HG03432 (cell line): ENCODE measurements at regions not wholly inside any gene's neighbourhood (a gene's known extent, or its start where the extent isn't known, plus 50 kb on each side); places are given as distances from the start of the nearest gene placed in this dataset.

ENCODE experiments used
- ATAC-seq: cut with Tn5 transposase; IDR thresholded peaks from one replicate; pipeline ENCODE4 v1.9.1; 2021; ENCODE audit warnings: mild to moderate bottlenecking, moderate library complexity; ENCODE audit not compliant: unreplicated experiment

GRCh38 chr7:46695051-46695708 is 774.1 kb upstream of the IGFBP3 start:
- ATAC-seq: peak; percentile 65

DNA sequence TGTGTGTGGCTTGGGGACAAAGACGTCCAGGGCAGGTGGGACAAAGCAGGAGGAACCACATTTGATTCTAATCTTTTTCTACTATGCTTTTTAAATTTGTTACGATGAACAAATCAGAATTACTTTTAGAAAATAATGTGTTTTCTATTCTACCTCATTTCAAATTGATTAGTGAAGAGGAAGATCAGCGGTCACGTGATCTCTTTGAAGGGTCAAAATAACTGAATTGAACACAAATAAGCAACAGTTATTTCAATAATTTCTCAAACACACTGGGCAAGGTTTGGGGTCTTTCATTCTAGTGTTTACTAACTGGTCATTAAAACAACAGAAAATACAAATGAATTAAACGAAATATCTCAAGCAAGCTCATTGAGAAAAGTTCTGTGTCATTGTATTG is 773.0 kb upstream of the IGFBP3 start:
- ATAC-seq: no peak

GRCh38 chr7:46687203-46687602 is 766.1 kb upstream of the IGFBP3 start:
- ATAC-seq: no peak

- ATAC-seq: no peak
Observed at GRCh38 chr7:46685051-46685450, 764.0 kb upstream of the IGFBP3 start.

GRCh38 chr7:46682836-46683624 is 762.0 kb upstream of the IGFBP3 start:
- ATAC-seq: peak; percentile 55

- ATAC-seq: no peak
Observed at GRCh38 chr7:46681865-46682503, 760.9 kb upstream of the IGFBP3 start.

- peak; percentile 62 for ATAC-seq
Observed at GRCh38 chr7:46680147-46680546, 759.1 kb upstream of the IGFBP3 start.

DNA sequence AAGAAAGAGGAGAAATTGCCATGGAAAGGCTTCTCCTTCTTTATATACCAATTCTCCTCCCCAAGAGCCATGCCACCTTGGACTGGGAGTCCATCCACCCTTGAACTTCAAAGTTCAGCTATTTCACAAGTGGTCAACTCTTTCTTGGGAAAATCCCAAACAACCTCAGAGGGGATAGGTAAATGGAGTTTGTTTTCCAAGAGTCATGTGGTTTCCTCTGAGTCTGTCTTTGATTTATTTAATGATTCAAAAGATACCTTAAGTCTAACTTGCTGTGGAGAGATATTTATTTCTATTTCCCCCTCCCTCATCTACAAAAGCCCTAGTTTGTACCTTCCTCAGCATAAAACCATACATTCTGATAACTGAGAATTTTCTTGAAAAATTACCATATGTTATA is 758.6 kb upstream of the IGFBP3 start:
- no peak for ATAC-seq

DNA sequence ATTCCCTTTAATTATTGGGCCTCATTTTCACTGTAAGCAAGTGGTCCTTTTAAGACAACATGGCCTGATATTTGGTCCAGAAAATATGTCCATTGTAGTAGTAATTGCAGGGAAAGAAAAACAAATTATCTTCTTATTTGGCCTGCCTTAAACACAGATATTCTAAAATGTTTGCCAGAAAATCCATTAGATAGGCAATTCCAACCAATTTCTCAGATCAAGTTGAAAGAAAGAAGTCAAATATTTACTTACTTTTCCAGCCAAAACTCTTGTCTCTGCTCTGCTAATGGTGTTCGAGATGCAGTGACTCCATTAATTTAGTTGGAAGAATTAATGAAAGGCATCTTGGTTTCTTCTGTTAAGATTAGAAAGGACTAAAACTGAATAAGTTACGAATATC is 757.3 kb upstream of the IGFBP3 start:
- no peak for ATAC-seq

DNA sequence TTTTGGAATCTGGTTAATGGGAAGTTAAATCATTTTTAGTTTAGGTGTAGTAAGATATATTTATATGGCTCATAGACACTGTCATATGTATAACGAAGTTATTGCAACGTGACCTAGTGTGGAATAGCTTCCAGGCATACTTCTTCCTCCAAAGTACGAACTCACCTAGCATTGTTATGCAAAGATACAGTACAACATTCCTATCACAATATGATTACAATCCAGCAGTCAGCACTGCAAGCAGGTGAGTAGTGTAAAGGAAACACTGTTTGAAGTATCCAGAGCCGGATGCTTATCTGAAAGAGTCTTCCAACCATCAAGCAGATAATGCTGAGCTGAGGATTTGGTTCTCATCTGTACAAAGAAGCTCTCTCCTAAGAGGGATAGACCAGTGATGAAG is 754.4 kb upstream of the IGFBP3 start:
- no peak for ATAC-seq

DNA sequence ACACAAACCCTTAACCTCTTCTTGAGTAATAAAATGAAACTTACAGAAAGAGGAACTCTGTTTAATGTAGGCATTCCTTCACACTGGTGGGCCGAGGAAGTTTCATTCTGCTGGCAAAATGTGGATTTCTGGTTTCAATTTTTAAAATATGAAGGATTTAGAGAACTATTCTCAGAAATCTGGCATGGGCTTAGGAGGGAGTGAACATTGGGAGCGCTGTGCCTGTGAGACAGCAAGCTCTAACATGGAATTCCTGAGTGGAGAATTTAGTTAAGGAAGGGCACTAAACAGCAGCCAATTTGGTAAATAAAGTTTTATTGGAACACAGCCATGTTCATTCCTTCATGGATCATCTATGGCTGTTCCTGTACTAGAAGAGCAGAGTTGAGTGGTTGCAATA is 751.8 kb upstream of the IGFBP3 start:
- no peak for ATAC-seq

GRCh38 chr7:46671108-46671769 is 750.2 kb upstream of the IGFBP3 start:
- ATAC-seq: no peak

DNA sequence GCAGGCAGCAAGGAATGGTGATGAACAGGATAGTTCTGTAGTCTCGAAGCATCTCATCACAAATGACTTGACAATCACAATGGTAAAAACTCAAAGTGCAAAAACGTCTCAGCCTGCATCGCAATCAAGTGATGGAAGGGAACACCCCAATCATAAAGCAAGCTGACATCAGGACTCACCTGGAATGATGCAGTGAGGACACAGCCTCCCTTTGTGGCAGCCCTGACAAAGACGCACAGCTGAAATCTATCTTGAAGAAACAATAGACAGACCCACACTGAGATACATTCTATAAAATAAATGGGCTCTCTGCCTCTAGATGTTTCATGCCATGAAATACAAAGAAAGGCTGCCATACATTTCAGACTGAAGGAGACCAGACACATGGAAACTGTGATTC is 748.0 kb upstream of the IGFBP3 start:
- no peak for ATAC-seq

DNA sequence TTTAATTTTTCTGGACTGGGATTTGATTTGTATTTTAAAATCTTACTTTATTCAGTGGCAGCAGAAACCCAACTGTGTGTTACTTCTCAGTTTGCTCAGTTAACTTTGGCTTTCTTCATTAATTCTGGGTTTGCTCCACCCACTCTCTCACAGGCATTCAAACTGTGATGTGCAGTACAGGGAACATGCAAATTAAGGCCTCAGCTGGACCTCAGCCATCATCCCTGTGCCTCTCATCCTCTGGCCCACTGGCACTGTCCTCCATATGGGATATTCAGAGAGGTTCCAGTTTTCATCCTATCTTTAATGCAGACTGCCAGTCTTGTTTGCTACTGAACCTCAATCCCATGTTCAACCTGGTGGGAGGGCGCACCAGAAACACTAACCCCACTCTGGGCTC is 743.4 kb upstream of the IGFBP3 start:
- ATAC-seq: no peak

- no peak for ATAC-seq
Observed at GRCh38 chr7:46663025-46663424, 742.0 kb upstream of the IGFBP3 start.

GRCh38 chr7:46661431-46661830 is 740.4 kb upstream of the IGFBP3 start:
- ATAC-seq: no peak

DNA sequence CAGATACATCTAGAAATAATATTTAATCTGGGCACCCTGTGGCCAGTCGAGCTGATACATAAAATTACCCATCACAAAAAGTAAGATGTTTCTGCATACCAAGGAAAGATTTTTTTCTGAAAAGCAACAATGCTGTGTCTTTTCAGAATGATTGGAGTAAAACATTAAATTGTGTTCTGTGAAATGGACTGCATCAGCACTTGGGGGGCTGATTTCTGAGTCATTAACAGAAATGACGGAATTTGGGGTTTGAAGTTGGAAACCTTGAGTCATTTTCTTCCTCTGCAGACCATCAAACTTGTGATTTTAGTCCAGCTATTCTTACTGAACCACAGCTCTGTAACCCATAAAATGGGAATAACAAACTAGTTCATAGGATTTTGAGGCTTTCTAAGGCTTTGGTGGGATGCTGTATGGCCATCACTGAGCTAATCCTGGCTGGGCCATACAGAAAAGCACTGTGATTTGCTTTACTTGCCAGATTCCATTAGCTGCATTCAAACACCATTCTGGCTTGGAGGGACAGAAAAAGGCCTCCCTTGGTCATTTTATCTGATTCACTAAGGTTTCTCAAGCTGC is 739.4 kb upstream of the IGFBP3 start:
- ATAC-seq: no peak

- ATAC-seq: no peak
Observed at GRCh38 chr7:46658281-46658680, 737.2 kb upstream of the IGFBP3 start.

GRCh38 chr7:46654546-46655443 is 733.7 kb upstream of the IGFBP3 start:
- ATAC-seq: no peak

DNA sequence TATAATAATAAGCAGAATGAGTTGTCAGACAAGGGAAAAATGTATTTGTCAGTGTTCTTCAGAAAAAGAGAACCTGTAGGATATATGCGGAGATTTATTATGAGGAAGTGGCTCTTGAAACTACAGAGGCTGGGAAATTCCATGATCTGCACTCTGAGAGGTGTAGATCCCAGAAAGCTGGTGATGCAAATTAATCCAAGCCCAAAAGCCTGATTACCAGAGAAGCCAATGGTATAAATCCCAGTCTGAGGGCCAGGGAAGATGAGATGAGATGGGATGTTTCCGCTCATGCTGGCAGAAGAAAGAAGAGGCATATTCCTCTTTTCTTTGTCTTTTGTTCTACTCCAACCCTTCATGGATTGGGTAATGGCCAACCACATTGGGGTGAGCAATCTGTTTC is 732.8 kb upstream of the IGFBP3 start:
- no peak for ATAC-seq
